ENCODE measurements at regions not wholly inside any gene's neighbourhood (a gene's known extent, or its start where the extent isn't known, plus 50 kb on each side); places are given as distances from the start of the nearest gene placed in this dataset.

DNA sequence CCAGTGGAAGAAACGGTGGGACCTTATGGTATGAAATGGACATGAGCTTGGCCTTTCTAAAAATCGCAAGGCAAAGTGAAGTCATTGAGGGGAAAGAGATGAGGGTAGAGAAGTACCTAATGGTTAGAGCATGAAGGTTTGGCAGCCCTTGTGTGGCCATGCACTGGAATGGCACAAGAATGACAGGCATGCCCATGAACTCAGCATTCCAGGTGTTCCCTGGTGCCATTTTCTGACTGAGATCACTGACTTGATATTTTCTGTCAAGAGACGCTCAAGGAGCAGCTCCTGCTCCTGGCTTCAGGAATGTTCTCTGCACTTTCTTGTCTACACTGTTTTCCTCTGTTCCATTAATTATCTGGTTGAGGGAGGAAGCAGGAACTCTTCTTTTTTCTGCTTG lies 225.0 kb upstream of the SLC10A2 start:
- no peaks in the 10 kb centered on the region for H3K79me1 ChIP-seq (ENCODE audit: low read depth in 1 of 2, low read length in 2 of 2)
- no peaks in the 10 kb centered on the region for H4K20me1 ChIP-seq (ENCODE audit: insufficient read depth, low read length)
- POLR2A ChIA-PET (ENCODE audit: unreplicated experiment): no interaction called here
- no peak overlapping the region for H2BK5ac ChIP-seq (ENCODE audit: low read depth, low read length, poor library complexity, severe bottlenecking)
- BruUV-seq (replicated peaks): no TSS peak
- H3K36me3 ChIP-seq (ENCODE audit: control insufficient read depth, insufficient read depth, low read length): no peaks in the 10 kb centered on the region
- TF ChIP-seq, protein P1, sequence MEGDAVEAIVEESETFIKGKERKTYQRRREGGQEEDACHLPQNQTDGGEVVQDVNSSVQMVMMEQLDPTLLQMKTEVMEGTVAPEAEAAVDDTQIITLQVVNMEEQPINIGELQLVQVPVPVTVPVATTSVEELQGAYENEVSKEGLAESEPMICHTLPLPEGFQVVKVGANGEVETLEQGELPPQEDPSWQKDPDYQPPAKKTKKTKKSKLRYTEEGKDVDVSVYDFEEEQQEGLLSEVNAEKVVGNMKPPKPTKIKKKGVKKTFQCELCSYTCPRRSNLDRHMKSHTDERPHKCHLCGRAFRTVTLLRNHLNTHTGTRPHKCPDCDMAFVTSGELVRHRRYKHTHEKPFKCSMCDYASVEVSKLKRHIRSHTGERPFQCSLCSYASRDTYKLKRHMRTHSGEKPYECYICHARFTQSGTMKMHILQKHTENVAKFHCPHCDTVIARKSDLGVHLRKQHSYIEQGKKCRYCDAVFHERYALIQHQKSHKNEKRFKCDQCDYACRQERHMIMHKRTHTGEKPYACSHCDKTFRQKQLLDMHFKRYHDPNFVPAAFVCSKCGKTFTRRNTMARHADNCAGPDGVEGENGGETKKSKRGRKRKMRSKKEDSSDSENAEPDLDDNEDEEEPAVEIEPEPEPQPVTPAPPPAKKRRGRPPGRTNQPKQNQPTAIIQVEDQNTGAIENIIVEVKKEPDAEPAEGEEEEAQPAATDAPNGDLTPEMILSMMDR (conservative IDR thresholded peaks at IDR 0.05; ENCODE audit: low read depth, low read length): no peak
- TF ChIP-seq SMC3 (IDR thresholded peaks at IDR 0.05; ENCODE audit: low read depth, low read length) (no peak), FOS (IDR thresholded peaks at IDR 0.05; ENCODE audit: low read depth, low read length) (no peak), RFX5 (IDR thresholded peaks at IDR 0.05; ENCODE audit: low read depth, low read length) (no peak), RAD21 (IDR thresholded peaks at IDR 0.05; ENCODE audit: low read length) (no peak)
- H4K8ac ChIP-seq (ENCODE audit: low read depth in 2 of 2, low read length in 2 of 2): no peak overlapping the region
- CTCF ChIA-PET: no interaction called here
- no peak overlapping the region for H3K18ac ChIP-seq (ENCODE audit: low read depth, low read length)
- no peak overlapping the region for H4K5ac ChIP-seq (ENCODE audit: low read depth, low read length)
- H3K4me1 ChIP-seq (ENCODE audit: control insufficient read depth, insufficient read depth, low read length): no peaks in the 10 kb centered on the region
- ATAC-seq (ENCODE audit: low read depth) (no peak), DNase-seq (no peak)
- H3K9ac ChIP-seq (ENCODE audit: low read depth, low read length): no peak overlapping the region
- no peak overlapping the region for H2AK9ac ChIP-seq (replicated peaks; ENCODE audit: low read depth, low read length, poor library complexity)
- in situ Hi-C loops (cut with MboI; ENCODE audit: low sequenced_read_pairs): no loop called here
- H2BK120ac ChIP-seq (ENCODE audit: low read depth, low read length): no peak overlapping the region
- H3K23ac ChIP-seq (ENCODE audit: low read depth, low read length): no peak overlapping the region
- dilution Hi-C loops (cut with HindIII; ENCODE audit: low sequenced_read_pairs, unreplicated experiment): no loop called here
- H3K27me3 ChIP-seq (ENCODE audit: control insufficient read depth, insufficient read depth, low read length): no peaks in the 10 kb centered on the region
- no peak overlapping the region for H2AK5ac ChIP-seq (ENCODE audit: low read depth, low read length)
- H3K9me3 ChIP-seq (ENCODE audit: control insufficient read depth, insufficient read depth, low read length): peaks cover 7% of the 10 kb centered on the region
- no peak overlapping the region for H4K91ac ChIP-seq (ENCODE audit: insufficient read depth, low read depth, low read length)
- no peak overlapping the region for H3K27ac ChIP-seq (ENCODE audit: insufficient read depth, low read length)
- no peak overlapping the region for H2BK15ac ChIP-seq (ENCODE audit: low read depth, low read length)
- H3K9me1 ChIP-seq (ENCODE audit: insufficient read depth, low read length): no peaks in the 10 kb centered on the region
- H3K14ac ChIP-seq (replicated peaks; ENCODE audit: low read depth, low read length): no peak overlapping the region
- no peak overlapping the region for H3K4me3 ChIP-seq (ENCODE audit: insufficient read depth, low read depth, low read length)
- H3K56ac ChIP-seq (ENCODE audit: extremely low read depth, insufficient read depth, low read length): no peak overlapping the region
- no peak overlapping the region for H2BK20ac ChIP-seq (ENCODE audit: low read depth, low read length)
- H2AFZ ChIP-seq (replicated peaks; ENCODE audit: low read length, poor library complexity): no peak overlapping the region
- intact Hi-C loops (cut with micrococcal nuclease): no loop called here
- no peak overlapping the region for H3K4me2 ChIP-seq (ENCODE audit: low read depth, low read length)
- no CpG with 5 or more reads among the region's 3 CpGs for WGBS, 2 experiments (ENCODE audit: extremely low coverage in 2 of 2, insufficient read length in 1 of 2)
- no peak overlapping the region for H3K4ac ChIP-seq (ENCODE audit: low read depth, low read length)

All from IMR-90 (cell line).